ENCODE measurements at regions not wholly inside any gene's neighbourhood (a gene's known extent, or its start where the extent isn't known, plus 50 kb on each side); places are given as distances from the start of the nearest gene placed in this dataset.

GRCh38 chr14:55955175-55955574 is 163.0 kb upstream of the PELI2 start:
- Histone ChIP-seq H3K9me3 (no peaks in the 10 kb centered on the region), H3K27ac (no peak overlapping the region), H3K27me3 (replicated peaks; ENCODE audit: insufficient read depth) (no peaks in the 10 kb centered on the region), H3K4me1 (ENCODE audit: control insufficient read depth in 1 of 2, low read depth in 2 of 2) (no peaks in the 10 kb centered on the region), H3K4me3 (no peak overlapping the region), H3K36me3 (no peaks in the 10 kb centered on the region)
- DNase-seq (ENCODE audit: low spot score), result no peak
- no peak for TF ChIP-seq CTCF (IDR thresholded peaks at IDR 0.05)
- ATAC-seq (ENCODE audit: insufficient number of reproducible peaks, low FRiP score, low read depth), result no peak

- H3K9me3 ChIP-seq, result no peaks in the 10 kb centered on the region
- DNase-seq (ENCODE audit: low spot score) (no peak), ATAC-seq (ENCODE audit: insufficient number of reproducible peaks, low FRiP score, low read depth) (no peak)
- no peaks in the 10 kb centered on the region for H3K4me1 ChIP-seq (ENCODE audit: control insufficient read depth in 1 of 2, low read depth in 2 of 2)
- TF ChIP-seq CTCF (IDR thresholded peaks at IDR 0.05), result no peak
- no peak overlapping the region for H3K4me3 ChIP-seq
- no peaks in the 10 kb centered on the region for H3K36me3 ChIP-seq
- H3K27ac ChIP-seq, result no peak overlapping the region
- H3K27me3 ChIP-seq (replicated peaks; ENCODE audit: insufficient read depth), result no peaks in the 10 kb centered on the region
These were observed 160.3 kb upstream of the PELI2 start for GRCh38 chr14:55957950-55958349.

GRCh38 chr14:55963295-55963694 is 154.9 kb upstream of the PELI2 start:
- ATAC-seq (ENCODE audit: insufficient number of reproducible peaks, low FRiP score, low read depth), result no peak
- Histone ChIP-seq H3K27me3 (replicated peaks; ENCODE audit: insufficient read depth) (no peaks in the 10 kb centered on the region), H3K4me1 (ENCODE audit: control insufficient read depth in 1 of 2, low read depth in 2 of 2) (no peaks in the 10 kb centered on the region), H3K27ac (no peak overlapping the region), H3K9me3 (no peaks in the 10 kb centered on the region), H3K4me3 (no peak overlapping the region), H3K36me3 (no peaks in the 10 kb centered on the region)
- TF ChIP-seq CTCF (IDR thresholded peaks at IDR 0.05), result no peak
- DNase-seq (ENCODE audit: low spot score), result no peak

GRCh38 chr14:55964091-55964490 is 154.1 kb upstream of the PELI2 start:
- no peak for TF ChIP-seq CTCF (IDR thresholded peaks at IDR 0.05)
- no peak for DNase-seq (ENCODE audit: low spot score)

GRCh38 chr14:55964821-55965220 is 153.4 kb upstream of the PELI2 start:
- H3K27me3 ChIP-seq (replicated peaks; ENCODE audit: insufficient read depth), result no peaks in the 10 kb centered on the region
- no peak overlapping the region for H3K4me3 ChIP-seq
- H3K9me3 ChIP-seq, result no peaks in the 10 kb centered on the region
- no peak for DNase-seq (ENCODE audit: low spot score)
- H3K4me1 ChIP-seq (ENCODE audit: control insufficient read depth in 1 of 2, low read depth in 2 of 2), result no peaks in the 10 kb centered on the region
- H3K27ac ChIP-seq, result no peak overlapping the region
- H3K36me3 ChIP-seq, result no peaks in the 10 kb centered on the region
- ATAC-seq (ENCODE audit: insufficient number of reproducible peaks, low FRiP score, low read depth), result no peak
- TF ChIP-seq CTCF (IDR thresholded peaks at IDR 0.05), result no peak

More at GRCh38 chr14:55964091-55964490, 154.1 kb upstream of the PELI2 start:
- Histone ChIP-seq H3K27me3 (replicated peaks; ENCODE audit: insufficient read depth) (no peaks in the 10 kb centered on the region), H3K4me3 (no peak overlapping the region), H3K27ac (no peak overlapping the region), H3K36me3 (no peaks in the 10 kb centered on the region), H3K9me3 (no peaks in the 10 kb centered on the region), H3K4me1 (ENCODE audit: control insufficient read depth in 1 of 2, low read depth in 2 of 2) (no peaks in the 10 kb centered on the region)
- ATAC-seq (ENCODE audit: insufficient number of reproducible peaks, low FRiP score, low read depth), result no peak
